GM18511 (cell line): ENCODE measurements at regions not wholly inside any gene's neighbourhood (a gene's known extent, or its start where the extent isn't known, plus 50 kb on each side); places are given as distances from the start of the nearest gene placed in this dataset.
"Not testable (repeated sequence)": the region's sequence is repeated elsewhere in the genome, so short reads cannot be mapped to it uniquely, and the experiment has no call there.

Experiments used
- ATAC-seq: cut with Tn5 transposase; IDR thresholded peaks from one replicate; pipeline ENCODE4 v1.9.1; 2021; ENCODE audit warnings: mild to moderate bottlenecking, moderate library complexity; ENCODE audit not compliant: unreplicated experiment

DNA sequence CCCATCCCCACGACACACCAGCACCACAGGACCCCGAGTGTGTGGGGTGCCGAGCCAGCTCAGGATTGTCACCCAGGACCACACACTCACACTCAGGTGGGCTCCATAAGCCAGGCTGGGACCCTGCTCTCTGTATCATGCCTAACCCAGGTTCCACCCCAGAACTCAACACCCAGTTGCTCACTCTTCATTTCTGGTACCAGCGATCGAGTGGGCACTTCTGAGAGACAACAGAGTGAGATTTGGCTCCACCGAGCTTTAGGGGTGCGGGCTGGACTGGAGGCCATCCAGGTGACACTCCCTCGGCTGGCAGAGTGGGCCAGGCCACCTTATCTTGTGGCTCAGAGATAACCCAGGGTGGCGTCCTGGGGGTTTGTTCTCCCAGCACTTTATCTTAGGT is 1323.8 kb downstream of the BRD1 start:
- ATAC-seq = no peak

DNA sequence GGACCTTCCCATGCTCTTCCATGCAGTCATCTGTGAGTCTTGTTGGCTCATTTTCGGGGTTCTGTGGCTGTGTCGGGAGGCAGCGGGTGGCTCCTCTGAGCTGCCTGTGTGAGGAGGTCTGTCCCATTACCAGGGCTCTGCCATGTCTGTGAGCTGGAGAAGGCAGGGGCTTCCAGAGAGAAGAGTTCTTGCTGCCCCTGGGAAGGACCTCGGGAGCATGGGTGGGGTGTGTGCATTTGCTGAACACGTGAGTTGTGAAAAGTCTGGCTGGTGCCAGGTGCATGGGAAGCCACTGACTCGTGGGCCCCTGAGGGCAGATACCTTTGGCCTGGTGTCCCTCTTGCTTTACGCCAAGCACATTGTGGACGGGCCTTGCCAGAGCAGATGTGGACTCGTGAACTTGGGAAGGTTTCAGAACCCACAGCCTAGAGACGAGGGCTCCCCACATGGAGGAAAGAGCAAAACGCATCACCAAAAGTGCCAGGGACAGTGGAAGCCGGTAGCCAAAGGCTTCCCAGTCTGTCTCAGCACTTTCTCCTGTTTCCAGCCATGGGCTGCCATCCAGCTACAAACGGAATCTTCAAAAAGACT is 1324.5 kb downstream of the BRD1 start:
- no peak for ATAC-seq

DNA sequence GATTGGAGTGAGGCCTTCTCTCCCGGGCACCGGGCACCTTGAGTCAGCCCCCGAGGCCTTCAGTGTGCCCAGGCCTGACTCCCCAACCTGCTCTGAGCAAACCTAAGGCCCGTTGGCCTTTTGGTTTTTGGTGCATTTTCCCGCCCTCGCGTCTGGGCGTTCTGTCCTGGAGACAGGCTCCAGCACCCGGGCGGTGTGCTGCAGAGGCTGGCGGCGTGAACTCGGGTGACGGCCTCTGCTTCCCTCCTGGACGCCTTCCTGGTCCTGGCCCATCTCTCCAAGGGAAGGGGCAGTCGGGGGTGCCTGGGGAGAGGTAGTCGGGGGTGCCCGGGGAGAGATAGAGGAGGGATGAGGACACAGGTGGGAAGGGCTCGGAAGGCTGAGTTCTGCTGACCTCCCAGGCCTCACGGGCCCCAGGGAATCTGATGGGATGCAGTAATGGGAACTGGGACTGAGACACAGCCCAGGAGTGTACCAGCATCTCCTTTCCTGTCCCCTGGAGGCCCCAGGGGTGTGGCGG is 1326.4 kb downstream of the BRD1 start:
- ATAC-seq = no peak

DNA sequence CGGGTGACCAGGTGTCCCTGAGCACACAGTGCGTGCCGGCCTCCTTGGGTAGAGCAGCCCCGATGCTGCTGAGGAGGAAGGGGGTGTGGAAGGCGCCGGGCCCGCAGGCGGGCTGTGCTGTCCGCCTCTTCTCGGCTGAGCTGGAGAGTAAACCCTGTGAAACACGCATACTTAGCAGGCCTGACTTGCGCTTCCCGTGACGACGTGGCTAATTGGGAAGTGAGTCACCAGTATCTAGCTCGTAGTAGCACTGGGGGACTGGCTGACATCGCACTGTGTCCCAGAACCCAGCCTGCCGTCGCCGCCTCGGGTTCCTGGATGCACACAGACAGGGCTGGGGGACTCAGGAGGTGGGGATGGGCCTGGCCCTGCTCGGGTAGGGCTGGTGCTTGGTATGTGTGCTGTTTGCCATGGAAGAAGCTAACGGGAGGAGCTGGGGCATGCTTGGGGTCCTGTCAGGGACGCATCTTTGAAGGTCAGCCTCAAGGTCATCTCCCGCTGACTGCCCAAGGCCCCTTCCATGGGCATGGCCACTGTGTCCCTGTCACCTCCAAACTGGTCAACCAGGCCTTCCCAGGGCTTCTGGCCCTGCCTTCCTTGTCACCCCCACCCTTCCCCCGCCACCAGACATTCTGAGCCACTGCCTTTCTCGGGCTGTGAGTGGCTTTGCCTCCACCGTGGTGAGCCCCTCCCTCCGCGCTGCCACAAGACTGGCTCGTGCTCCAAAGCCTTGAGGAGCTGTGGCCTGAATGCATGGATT is 1327.0 kb downstream of the BRD1 start:
- ATAC-seq = no peak

DNA sequence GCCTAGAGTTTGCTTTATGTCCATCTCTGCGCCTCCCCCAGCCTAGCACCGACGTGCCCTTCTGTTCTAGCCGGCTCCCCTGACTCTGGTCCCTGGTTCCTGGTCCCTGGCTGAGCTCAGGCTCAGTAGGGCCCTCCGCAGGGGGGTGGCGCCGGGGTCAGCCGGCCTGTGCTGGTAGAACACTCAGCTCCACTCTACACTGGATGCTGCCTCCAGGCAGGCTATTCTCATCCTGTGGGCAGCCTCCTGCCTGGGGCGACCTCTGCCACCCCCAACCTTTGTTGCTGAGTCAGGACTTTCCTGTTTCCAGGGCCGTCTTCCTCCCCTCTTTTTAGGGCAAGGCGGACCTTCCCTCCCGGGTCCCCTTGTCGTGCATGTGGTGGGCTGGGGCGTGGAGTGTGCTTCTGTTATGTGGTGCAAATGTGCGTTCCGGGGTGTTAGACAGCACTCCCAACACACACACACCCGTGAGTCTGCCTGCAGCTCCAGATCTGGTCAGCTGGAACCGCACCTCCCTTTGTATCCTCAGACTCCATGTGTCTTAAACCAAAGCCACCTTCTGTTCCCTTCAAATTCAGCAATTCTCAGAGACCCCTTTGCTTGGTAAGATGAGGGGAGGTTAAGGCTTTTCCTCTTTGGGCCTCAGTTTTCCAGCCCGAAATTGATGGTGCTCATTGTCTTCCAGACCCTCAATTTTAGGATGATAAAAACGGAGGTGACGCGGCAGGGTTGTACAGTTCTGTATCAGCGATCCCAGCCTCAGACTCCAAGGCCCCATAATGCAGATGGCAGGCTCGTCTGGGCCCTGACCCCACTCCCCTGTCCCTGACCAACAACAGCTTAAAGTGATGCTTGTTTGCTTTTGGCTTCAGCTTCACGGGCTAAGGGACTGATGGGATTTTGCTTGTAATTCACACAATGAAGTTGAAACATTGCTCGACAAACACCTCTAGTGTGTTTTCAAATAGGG is 1327.9 kb downstream of the BRD1 start:
- no peak for ATAC-seq

DNA sequence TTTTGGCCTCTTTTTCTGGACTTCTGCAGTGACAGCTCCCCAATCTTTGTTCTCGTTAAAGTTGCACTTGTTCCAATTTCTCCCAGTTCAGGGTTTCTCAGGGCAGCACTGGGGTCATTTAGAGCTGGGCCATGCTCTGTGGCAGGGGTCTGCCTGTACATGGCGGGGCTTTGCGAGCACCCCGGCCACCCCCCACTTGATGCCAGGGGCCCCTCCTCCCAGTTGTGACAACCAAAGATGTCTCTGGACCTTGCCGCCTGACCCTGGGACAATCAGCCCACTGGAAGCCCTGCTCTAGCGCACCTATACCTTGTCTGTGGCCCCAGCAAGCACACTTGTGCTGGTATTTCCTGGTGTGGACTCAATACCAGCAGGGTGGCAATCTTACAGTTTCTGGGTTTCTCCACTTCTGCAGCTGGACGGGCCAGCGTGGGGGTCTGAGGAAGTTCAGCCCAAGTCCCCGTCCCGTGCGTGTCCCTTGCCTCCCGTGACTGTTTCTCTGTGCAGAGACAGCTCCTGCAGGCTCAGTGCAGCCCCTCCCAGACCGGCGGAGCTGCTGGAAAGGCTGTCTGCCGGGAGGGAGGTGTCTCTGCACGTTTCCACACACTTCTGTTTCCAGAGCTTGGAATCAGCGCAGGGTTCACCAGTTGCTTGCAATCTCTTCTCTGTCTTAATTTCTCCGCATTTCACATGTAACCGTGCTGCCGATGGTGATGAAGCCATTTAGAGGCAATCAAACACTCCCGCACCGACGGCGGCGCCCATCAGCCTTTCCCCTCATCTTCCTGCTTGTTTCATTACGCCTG is 1328.9 kb downstream of the BRD1 start:
- no peak for ATAC-seq

DNA sequence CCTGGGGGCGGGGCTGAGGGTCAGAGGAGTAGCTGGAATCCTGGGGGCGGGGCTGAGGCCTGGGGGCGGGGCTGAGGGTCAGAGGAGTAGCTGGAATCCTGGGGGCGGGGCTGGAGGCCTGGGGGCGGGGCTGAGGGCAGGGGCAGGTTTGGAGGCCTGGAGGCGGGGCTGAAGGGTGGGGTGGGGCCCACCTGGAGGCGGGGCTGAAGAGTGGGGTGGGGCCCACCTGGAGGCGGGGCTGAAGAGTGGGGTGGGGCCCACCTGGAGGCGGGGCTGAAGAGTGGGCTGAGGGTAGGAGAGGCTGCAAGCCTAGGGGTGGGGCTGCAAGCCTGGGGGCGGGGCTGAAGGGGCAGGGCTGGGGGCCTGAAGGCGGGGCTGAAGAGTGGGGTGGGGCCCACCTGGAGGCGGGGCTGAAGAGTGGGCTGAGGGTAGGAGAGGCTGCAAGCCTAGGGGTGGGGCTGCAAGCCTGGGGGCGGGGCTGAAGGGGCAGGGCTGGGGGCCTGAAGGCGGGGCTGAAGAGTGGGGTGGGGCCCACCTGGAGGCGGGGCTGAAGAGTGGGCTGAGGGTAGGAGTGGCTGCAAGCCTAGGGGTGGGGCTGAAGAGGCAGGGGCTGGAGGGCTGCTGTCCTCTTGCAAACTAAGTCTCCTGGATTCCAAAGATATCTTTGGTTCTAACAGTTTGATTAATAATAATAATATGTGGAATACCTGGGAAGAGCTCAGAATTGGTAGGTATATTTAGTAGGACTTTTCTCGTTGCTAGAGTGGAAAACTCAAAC is 1329.7 kb downstream of the BRD1 start:
- not testable (repeated sequence) for ATAC-seq

DNA sequence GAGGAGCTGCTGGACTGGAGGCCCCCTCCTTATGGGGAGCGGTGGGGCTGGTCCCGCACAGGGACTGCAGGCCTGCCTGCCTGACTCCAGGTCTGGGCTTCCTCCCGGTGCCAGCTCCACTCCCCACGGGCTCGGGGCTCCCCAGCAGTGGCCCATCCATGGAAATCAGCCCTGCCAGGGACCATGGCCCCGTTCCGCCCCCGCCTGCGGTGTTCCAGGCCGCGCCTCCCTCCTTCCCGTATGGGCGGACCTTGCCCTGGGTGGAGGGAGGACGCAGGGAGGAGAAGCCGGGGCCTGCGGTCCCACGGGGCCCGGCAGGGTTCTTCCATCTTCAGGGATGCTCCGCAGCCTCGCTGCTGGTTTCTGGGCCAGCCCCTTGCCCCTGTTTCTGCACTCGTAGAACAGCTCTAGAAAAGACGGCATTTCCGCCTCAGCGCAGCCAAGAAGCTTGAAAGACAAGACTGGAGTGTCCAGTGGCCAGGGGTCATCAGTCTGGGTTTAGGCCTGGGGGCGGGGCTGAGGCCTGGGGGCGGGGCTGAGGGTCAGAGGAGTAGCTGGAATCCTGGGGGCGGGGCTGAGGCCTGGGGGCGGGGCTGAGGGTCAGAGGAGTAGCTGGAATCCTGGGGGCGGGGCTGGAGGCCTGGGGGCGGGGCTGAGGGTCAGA is 1330.6 kb downstream of the BRD1 start:
- no peak for ATAC-seq

DNA sequence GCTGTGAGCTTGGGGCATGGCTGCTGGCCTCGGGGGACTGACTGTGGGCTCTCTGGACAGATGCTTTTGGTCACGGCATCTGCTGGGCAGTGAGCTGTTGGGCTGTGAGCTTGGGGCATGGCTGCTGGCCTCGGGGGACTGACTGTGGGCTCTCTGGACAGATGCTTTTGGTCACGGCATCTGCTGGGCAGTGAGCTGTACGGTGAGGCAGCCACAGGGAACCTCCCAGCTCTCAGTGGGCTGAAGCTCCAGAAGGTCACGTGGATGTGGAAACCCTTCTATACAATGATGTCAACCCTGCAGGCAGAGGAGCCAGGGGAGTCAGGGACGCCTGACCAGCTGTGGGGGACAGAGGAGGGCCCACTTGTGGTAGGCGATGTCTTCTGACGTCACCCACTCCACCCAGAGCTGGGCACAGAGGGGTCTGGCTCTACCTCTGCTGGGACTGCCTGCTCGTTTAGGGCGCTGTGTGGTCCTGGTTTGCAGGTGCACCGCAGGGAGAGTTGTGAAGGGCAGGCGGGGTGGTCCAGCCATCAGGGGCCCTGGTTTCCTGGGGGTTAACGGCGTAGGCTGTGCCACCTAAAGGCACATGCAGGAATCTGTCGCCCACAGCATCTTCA is 1331.3 kb downstream of the BRD1 start:
- ATAC-seq = no peak

DNA sequence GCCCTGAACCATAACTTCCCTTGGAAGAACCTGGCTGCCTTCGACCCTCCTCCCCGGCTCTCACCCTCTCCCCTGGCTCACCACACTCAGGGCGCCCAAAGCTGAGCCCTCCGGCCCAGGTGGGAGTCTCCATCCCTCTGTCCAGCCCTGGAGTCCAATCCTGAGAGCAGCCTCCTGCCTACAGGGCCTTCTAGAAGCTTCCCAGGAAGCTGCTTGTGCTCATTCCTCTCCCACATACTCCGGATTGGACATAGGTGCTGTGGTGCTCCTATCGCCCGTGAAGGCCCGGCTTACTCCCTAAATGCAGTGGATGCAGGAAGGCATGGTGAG is 1332.0 kb downstream of the BRD1 start:
- ATAC-seq = no peak

DNA sequence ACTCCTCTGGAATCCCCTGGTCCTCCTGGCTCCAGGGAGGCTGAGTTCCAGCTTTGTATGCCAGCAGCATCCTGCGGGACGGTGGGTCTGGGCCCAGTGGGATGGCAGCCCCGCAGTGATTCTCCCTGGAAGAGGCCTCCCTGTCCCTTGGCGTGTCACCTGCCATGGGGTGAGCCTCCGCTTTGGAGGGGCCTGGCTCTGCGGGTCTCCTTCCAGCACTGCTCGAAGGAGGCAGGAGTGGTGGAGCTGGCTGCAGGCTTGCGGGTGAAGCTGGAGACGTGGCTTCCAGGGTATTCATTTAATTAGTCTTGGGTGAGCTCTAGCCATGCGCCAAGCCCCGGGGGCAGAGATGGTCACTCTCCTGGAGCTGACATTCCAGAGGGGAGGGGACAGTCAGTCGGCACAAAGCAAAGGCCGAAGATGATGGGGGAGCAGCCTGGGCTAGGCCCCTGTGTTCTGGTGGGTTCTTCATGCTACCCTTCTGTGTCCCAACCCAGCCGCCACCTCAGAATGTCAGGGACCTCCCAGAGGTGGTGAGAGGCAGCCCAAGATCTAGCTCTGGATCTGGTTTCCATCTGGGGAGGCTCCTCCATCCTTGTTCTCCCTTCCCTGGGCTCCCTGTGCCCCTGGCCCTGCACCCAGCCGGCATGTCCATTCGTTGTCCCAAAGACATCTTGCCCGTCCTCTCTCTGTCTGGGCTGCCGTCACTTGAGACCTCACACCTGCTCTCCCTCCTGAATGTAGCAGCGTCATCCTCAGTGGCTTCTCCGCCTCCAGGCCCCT is 1332.5 kb downstream of the BRD1 start:
- ATAC-seq = no peak

DNA sequence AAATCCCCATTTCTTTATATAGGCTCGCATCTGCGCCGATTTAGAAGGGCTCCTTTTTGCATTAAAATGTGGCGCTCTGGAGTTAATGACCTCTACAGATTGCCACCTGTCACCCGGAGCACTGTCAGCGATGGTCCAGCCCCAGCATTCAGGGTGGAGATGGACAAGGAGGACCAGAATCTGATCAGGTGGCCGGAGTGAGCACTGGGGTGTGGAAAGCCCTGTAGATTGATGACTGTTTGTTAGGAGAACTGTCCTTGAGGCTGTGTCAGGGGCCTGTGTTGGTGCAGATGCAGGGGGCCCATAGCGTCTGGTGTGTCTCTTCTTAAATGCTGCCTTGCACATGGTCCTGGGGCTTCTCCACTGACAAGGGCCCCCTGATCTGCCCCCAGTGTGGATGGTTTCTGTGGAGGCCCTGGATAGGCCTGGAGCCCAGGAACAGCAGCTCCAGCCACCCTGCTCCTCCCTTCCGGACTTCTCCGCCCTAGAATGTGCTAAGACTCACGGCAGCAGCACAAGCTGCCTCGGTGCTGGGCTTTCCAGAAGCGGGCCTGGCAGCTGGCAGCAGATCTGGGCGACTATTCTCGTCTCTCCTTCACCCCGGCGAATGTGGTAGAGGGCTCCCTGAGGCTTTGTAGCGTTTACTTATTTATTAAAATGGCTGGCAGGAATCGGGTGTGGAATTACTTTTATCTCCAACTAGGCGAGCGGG is 1333.3 kb downstream of the BRD1 start:
- no peak for ATAC-seq

DNA sequence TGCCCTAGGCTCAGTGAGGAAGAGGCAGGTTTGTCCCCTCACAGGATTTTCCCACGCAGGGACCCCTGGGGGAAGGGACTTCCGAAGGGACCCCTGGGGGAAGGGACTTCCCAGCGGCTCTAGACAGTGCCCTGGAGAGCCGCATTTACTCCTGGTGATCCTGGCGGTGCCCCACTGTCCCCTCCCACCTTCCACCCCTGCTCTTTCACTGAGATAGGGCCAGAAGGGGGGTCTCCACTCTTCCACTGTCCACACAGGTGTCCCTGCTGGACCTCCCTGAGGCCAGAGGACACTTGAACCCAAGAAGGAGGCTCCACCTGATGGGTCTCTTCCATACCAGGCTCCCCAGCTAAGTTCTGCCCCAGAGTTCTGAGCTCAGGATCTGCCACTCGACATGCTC is 1333.9 kb downstream of the BRD1 start:
- no peak for ATAC-seq

DNA sequence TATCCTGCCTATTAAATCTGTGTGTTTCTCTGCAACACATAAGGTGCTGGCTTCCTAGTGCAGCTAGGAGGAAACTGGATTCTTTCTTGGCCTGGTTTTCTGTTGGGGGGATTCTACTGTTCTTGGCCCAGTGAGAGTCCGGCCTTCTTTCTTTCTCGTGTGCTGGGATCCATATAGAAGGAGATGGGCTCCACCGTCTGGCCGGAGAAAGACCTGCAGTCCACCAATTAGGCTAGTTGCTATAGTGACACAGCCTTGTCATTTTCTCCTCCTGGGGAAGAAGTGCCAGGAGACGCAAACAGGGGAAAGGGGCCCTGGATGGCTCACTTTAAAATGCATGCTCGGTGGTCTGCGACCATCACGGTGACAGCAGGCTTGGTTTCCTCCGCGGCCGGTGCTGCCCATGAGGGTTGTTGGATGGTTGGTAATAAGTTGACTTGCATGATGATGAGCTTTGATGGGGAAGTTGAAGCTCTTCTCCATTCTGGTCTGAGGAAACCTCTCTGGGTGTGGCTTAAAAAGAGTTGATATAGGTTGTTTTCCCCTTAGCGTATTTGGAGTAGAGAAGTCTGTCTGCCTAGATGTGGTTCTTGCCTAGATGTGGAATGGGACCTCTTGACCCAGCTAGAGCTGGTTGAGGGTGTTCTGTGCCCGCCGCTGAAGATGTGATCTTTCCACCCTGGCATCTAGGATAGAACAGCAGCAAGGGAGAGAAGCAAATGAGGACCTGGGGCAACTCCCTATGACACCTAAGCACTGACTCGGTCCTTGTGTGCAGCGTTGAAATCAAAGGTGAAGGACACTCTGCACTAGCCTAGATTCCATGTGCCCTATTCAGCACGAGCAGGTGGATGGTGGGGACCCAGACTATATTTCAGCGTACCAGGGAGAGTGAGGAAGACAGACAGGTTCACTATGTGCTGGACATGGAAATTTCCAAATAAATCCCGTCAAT is 1335.0 kb downstream of the BRD1 start:
- no peak for ATAC-seq

DNA sequence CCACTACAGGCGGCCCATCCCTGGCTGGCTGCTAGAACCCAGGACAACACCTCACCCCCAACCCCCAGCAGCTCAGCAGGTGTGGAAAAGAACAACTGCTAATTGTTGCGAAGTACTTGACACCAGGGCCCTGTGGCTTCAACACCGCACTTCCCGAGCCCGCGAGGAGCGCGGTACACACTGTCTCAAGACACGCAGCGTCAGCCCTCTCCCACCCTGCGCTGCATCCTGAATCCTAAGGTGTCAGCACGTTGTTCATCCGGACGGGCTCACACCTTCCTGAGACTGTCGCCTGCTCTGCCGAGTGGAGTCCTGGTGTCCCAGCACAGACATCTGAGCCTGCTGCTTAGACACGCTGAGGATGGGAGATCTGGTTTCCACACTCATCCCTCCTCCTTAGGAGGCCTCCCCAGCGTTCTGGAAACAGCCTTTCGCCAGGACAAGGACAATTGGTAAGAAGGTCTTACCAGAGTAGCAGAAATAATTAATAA is 1336.2 kb downstream of the BRD1 start:
- ATAC-seq = no peak
